ENCODE measurements at regions not wholly inside any gene's neighbourhood (a gene's known extent, or its start where the extent isn't known, plus 50 kb on each side); places are given as distances from the start of the nearest gene placed in this dataset.

DNA sequence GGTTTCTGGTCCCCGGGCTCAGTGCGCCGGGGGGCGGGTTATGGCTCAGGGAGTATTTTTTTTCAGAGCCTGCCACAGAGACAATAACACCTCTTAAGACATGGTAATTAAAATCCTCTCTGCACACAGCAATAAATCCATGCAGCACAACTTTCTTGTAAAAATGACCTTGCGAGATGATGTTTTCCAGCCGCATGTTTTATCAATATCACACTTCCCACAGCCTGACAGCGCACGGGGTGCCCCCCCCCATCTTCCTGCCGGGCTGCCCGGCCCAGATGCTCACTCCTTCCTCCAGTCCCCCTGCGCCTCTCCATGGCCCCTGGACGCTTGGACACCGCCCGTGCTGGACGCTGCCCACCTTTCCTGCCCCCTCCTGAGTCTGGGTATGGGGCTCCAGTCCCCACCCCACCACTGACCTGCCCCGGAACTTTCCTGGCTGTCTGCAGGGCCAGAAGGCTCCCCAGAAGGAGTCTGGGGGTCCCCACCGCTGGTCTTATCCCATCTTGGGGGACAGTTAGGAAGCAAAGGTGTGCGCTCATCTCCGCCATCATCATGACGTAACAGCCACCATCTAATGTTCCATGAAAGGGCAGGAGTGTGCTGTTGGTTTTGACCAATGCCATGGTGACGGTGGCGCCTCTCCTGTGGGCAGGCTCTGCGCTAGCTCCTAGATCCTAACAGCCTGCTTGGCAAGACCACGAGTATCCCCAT is 182.9 kb downstream of the KIF26A start:
- no peaks in the 10 kb centered on the region for H3K36me3 ChIP-seq (ENCODE audit: control insufficient read depth, insufficient read depth, low read length)
- peaks cover 25% of the 10 kb centered on the region for H3K27me3 ChIP-seq (ENCODE audit: control insufficient read depth, insufficient read depth, low read length)
- H3K27ac ChIP-seq (ENCODE audit: low read length) = no peak overlapping the region
- no peak for DNase-seq
- H3K4me3 ChIP-seq (ENCODE audit: low read length) = no peak overlapping the region
- WGBS (ENCODE audit: insufficient coverage) = 36% methylated on average over 15 of the region's 24 CpGs
- peaks cover 5% of the 10 kb centered on the region for H3K4me1 ChIP-seq (ENCODE audit: control insufficient read depth, insufficient read depth, low read length)
- H3K9me3 ChIP-seq (replicated peaks; ENCODE audit: control insufficient read depth, low read depth, low read length) = no peaks in the 10 kb centered on the region

GRCh38 chr14:104321802-104322130 is 183.4 kb downstream of the KIF26A start:
- H3K27ac ChIP-seq (ENCODE audit: low read length) = no peak overlapping the region
- H3K9me3 ChIP-seq (replicated peaks; ENCODE audit: control insufficient read depth, low read depth, low read length) = no peaks in the 10 kb centered on the region
- no peaks in the 10 kb centered on the region for H3K36me3 ChIP-seq (ENCODE audit: control insufficient read depth, insufficient read depth, low read length)
- no peak overlapping the region for H3K4me3 ChIP-seq (ENCODE audit: low read length)
- H3K27me3 ChIP-seq (ENCODE audit: control insufficient read depth, insufficient read depth, low read length) = peaks cover 25% of the 10 kb centered on the region
- H3K4me1 ChIP-seq (ENCODE audit: control insufficient read depth, insufficient read depth, low read length) = peaks cover 5% of the 10 kb centered on the region
- 67% methylated on average over 7 of the region's 11 CpGs for WGBS (ENCODE audit: insufficient coverage)
- no peak for DNase-seq

DNA sequence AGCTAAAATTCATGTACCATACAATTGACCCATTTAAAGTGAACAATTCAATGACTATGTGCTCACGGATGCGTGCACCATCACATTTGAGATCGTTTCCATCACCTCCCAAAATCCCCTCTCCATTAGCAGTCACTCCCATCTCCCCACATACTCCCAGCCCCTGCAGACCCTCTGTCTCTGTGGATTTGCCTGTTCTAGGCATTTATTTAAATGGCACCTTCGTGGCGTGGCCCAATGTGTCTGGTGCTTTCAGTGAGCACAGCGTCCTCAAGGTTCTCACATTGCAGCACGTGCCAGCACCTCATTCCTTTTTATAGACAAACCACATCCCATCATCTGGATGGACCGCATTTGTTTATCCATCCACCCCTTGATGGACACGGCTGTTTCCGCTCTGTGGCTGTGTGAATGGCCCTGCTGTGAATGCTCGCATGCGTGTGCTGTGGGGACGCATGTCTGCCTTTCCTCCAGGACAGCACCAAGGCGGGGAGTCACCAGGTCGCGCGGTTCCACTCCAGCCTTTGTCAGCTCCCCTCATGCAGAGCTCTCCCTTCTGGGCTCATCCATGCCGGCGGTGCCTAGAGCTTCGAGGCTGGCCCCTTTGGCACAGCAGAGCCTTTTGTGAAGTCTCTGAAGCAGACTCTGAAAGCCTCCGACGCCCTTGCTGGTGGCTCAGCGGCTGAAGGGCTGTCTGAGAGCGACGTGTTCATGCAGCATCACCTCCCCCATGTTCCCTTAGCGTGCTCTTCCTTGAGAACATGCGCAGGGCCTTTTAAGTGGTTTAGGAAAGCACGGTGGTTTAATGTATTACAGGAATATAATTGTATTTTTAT is 184.4 kb downstream of the KIF26A start:
- H3K4me1 ChIP-seq (ENCODE audit: control insufficient read depth, insufficient read depth, low read length) = peaks cover 5% of the 10 kb centered on the region
- 50% methylated on average over 22 of the region's 28 CpGs for WGBS (ENCODE audit: insufficient coverage)
- no peak overlapping the region for H3K27ac ChIP-seq (ENCODE audit: low read length)
- no peak overlapping the region for H3K4me3 ChIP-seq (ENCODE audit: low read length)
- DNase-seq = no peak
- H3K36me3 ChIP-seq (ENCODE audit: control insufficient read depth, insufficient read depth, low read length) = no peaks in the 10 kb centered on the region
- no peaks in the 10 kb centered on the region for H3K9me3 ChIP-seq (replicated peaks; ENCODE audit: control insufficient read depth, low read depth, low read length)
- peaks cover 27% of the 10 kb centered on the region for H3K27me3 ChIP-seq (ENCODE audit: control insufficient read depth, insufficient read depth, low read length)

- Histone ChIP-seq H3K4me3 (ENCODE audit: low read length) (no peak overlapping the region), H3K9me3 (replicated peaks; ENCODE audit: control insufficient read depth, low read depth, low read length) (no peaks in the 10 kb centered on the region), H3K4me1 (ENCODE audit: control insufficient read depth, insufficient read depth, low read length) (peaks cover 5% of the 10 kb centered on the region), H3K36me3 (ENCODE audit: control insufficient read depth, insufficient read depth, low read length) (no peaks in the 10 kb centered on the region), H3K27ac (ENCODE audit: low read length) (no peak overlapping the region), H3K27me3 (ENCODE audit: control insufficient read depth, insufficient read depth, low read length) (peaks cover 27% of the 10 kb centered on the region)
- 81% methylated on average over 11 of the region's 15 CpGs for WGBS (ENCODE audit: insufficient coverage)
- no peak for DNase-seq
These were observed 185.3 kb downstream of the KIF26A start for GRCh38 chr14:104323551-104324175.

GRCh38 chr14:104326848-104327247 is 188.5 kb downstream of the KIF26A start:
- peaks cover 13% of the 10 kb centered on the region for H3K27me3 ChIP-seq (ENCODE audit: control insufficient read depth, insufficient read depth, low read length)
- 61% methylated on average over 8 of the region's 10 CpGs for WGBS (ENCODE audit: insufficient coverage)
- no peak overlapping the region for H3K4me3 ChIP-seq (ENCODE audit: low read length)
- H3K27ac ChIP-seq (ENCODE audit: low read length) = no peak overlapping the region
- DNase-seq = no peak
- H3K36me3 ChIP-seq (ENCODE audit: control insufficient read depth, insufficient read depth, low read length) = no peaks in the 10 kb centered on the region
- peaks cover 10% of the 10 kb centered on the region for H3K9me3 ChIP-seq (replicated peaks; ENCODE audit: control insufficient read depth, low read depth, low read length)
- H3K4me1 ChIP-seq (ENCODE audit: control insufficient read depth, insufficient read depth, low read length) = no peaks in the 10 kb centered on the region

- WGBS (ENCODE audit: insufficient coverage) = 76% methylated on average over 5 of the region's 5 CpGs
- H3K27ac ChIP-seq (ENCODE audit: low read length) = no peak overlapping the region
- no peak for DNase-seq
- H3K4me3 ChIP-seq (ENCODE audit: low read length) = no peak overlapping the region
- peaks cover 13% of the 10 kb centered on the region for H3K27me3 ChIP-seq (ENCODE audit: control insufficient read depth, insufficient read depth, low read length)
- peaks cover 2% of the 10 kb centered on the region for H3K4me1 ChIP-seq (ENCODE audit: control insufficient read depth, insufficient read depth, low read length)
- H3K9me3 ChIP-seq (replicated peaks; ENCODE audit: control insufficient read depth, low read depth, low read length) = peaks cover 10% of the 10 kb centered on the region
- no peaks in the 10 kb centered on the region for H3K36me3 ChIP-seq (ENCODE audit: control insufficient read depth, insufficient read depth, low read length)
These were observed 190.2 kb downstream of the KIF26A start for GRCh38 chr14:104328607-104329006.

- Histone ChIP-seq H3K27me3 (ENCODE audit: control insufficient read depth, insufficient read depth, low read length) (peaks cover 23% of the 10 kb centered on the region), H3K4me1 (ENCODE audit: control insufficient read depth, insufficient read depth, low read length) (peaks cover 10% of the 10 kb centered on the region), H3K9me3 (replicated peaks; ENCODE audit: control insufficient read depth, low read depth, low read length) (peaks cover 10% of the 10 kb centered on the region), H3K27ac (ENCODE audit: low read length) (no peak overlapping the region), H3K36me3 (ENCODE audit: control insufficient read depth, insufficient read depth, low read length) (no peaks in the 10 kb centered on the region), H3K4me3 (ENCODE audit: low read length) (no peak overlapping the region)
- no CpG with 5 or more reads among the region's 1 CpG for WGBS (ENCODE audit: insufficient coverage)
- DNase-seq = no peak
These were observed 191.4 kb downstream of the KIF26A start for GRCh38 chr14:104329793-104330192.

- peaks cover 28% of the 10 kb centered on the region for H3K27me3 ChIP-seq (ENCODE audit: control insufficient read depth, insufficient read depth, low read length)
- no peak overlapping the region for H3K27ac ChIP-seq (ENCODE audit: low read length)
- 83% methylated on average over 20 of the region's 20 CpGs for WGBS (ENCODE audit: insufficient coverage)
- DNase-seq = no peak
- H3K4me3 ChIP-seq (ENCODE audit: low read length) = no peak overlapping the region
- no peaks in the 10 kb centered on the region for H3K36me3 ChIP-seq (ENCODE audit: control insufficient read depth, insufficient read depth, low read length)
- peaks cover 10% of the 10 kb centered on the region for H3K9me3 ChIP-seq (replicated peaks; ENCODE audit: control insufficient read depth, low read depth, low read length)
- H3K4me1 ChIP-seq (ENCODE audit: control insufficient read depth, insufficient read depth, low read length) = peaks cover 10% of the 10 kb centered on the region
These were observed 193.7 kb downstream of the KIF26A start for GRCh38 chr14:104331871-104332605.

- DNase-seq = no peak
- no peak overlapping the region for H3K27ac ChIP-seq (ENCODE audit: low read length)
- WGBS (ENCODE audit: insufficient coverage) = 69% methylated on average over 7 of the region's 15 CpGs
These were observed 194.4 kb downstream of the KIF26A start for GRCh38 chr14:104332634-104333270.

More at GRCh38 chr14:104332634-104333270, 194.4 kb downstream of the KIF26A start:
- Histone ChIP-seq H3K27me3 (ENCODE audit: control insufficient read depth, insufficient read depth, low read length) (peaks cover 30% of the 10 kb centered on the region), H3K36me3 (ENCODE audit: control insufficient read depth, insufficient read depth, low read length) (no peaks in the 10 kb centered on the region), H3K4me3 (ENCODE audit: low read length) (no peak overlapping the region), H3K9me3 (replicated peaks; ENCODE audit: control insufficient read depth, low read depth, low read length) (peaks cover 10% of the 10 kb centered on the region), H3K4me1 (ENCODE audit: control insufficient read depth, insufficient read depth, low read length) (peaks cover 10% of the 10 kb centered on the region)

All from muscle of leg (tissue), 3 donors.